HG03097 (cell line): ENCODE measurements at regions not wholly inside any gene's neighbourhood (a gene's known extent, or its start where the extent isn't known, plus 50 kb on each side); places are given as distances from the start of the nearest gene placed in this dataset.
"Not testable (repeated sequence)": the region's sequence is repeated elsewhere in the genome, so short reads cannot be mapped to it uniquely, and the experiment has no call there.

ENCODE experiments used
- ATAC-seq: cut with Tn5 transposase; IDR thresholded peaks from one replicate; pipeline ENCODE4 v1.9.1; 2021; ENCODE audit not compliant: unreplicated experiment, low FRiP score

DNA sequence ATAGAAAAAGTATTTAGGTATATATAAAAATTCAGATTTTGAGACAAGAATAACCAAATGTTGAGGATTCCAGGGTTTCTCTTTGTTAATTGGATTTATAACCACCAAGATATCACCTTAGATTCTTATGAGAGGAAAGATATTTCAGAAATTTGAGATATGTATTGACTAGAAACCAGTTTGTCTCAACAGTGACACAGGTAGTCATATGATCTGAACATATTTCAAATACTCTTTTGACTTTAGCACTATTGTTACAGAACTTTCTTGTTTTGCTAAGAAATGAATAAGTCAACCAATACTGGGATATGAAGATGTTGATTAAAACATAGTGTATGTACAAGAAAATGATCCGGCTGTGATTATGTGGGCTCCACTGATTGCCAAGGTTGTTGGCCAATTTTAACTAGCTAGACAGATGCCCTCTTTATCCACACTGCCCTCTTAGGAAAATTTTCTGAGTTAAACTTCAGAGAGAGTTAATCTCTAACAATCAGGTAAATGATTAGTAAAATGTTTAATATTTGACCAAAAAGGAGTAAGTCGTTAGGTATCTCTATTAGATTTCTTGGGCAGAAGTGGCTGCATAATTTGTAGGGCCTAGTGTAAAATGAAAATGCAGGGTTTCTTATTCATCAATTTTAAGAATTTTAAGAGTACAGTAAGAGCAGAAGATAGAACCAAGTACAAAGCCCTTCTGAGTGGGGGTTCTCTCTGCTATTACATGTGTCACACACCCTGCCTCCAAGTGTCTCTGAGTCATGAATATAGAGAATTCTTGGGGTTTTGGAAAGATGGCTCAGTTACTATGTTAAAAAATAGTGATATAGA, 376.0 kb downstream of the TFEC start:
- no peak for ATAC-seq

DNA sequence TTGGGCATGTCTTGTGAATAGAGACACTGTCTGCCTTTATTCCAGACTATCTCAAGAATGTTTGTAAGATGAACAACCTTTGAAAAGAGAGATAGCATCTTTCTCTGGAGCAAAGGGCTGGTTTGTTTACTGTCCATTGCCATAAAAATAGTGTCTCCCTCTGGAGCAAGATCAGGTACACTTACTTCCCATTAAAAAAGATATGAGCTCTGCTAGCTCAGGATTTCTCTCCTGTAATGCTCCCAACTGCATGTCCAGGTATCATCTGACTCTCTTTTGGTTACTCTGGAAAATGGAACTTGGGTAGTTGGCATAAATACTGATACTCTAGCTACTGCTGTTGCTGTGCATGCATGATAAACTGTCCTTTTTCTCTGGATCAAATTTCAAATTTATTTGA, 381.1 kb downstream of the TFEC start:
- no peak for ATAC-seq

DNA sequence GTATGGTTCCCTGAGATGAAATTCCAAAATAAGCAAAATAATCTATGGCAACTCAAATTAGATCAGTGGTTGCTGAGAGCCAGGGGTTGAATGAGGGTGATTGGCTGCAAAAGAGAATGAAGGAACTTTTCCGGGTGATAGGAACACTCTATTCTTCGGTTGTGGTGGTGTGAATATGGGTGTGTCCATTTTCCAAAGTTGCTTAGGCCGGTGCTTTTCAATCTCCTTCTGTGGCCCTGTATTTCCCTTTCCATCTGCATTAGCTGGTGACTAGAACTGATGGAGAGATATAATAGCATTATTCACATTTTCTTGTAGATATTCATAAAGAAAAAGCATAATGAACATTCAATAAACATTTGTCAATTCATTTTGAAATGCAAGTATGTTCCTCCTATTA, 382.9 kb downstream of the TFEC start:
- no peak for ATAC-seq

DNA sequence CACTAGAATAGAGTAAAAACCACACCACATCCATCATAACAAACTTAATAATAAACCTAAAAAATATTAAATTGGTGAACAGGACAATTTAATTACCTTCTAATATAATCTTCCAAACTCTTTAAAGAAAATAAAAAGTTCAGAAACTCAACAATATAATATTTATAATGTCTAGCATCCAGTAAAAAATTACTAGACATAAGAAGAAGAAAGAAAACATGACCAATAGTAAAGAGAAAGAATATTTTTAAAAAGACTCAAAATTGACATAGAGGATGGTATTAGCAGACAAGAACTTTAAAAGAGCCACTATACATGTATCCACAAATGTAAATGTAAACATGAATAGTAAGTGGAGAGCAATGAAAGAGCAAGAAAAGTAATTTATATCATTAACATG, 388.4 kb downstream of the TFEC start:
- ATAC-seq, result no peak

DNA sequence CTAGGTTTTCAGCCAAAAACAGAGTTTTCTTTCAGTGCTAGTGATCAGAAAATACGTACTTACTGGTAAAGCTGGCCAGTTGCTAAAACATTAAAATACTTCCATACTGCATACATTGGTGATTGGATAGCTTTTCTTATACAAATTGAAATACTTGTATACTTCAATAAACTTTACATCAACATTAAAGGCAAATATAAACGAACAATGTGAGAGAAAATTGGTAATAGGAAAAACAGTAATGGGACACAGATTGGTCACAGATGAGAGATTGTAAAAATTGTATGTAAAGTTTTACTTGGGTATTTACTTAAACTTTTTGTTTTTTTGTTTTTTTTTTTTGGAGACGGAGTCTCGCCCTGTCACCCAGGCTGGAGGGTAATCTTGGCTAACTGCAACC, 391.7 kb downstream of the TFEC start:
- no peak for ATAC-seq

DNA sequence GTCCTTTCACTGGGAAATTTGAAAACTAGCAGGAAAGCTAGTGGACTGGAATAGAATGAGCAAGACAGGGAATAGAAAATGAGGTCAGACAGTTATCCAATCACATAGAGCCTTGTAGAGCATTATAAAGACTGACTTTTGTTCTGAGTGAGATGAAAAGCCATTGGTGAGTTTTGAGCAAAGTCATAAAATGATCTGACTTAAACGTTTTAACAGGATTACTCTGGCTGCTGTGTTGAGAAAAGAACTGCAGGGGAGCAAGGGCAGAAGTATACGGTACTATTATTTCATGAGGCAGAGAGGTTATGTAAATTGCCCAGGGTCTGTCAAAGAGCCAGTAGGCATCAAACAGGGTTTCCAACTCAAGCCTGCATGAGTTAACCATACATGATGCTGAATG, 393.4 kb downstream of the TFEC start:
- ATAC-seq, result no peak

DNA sequence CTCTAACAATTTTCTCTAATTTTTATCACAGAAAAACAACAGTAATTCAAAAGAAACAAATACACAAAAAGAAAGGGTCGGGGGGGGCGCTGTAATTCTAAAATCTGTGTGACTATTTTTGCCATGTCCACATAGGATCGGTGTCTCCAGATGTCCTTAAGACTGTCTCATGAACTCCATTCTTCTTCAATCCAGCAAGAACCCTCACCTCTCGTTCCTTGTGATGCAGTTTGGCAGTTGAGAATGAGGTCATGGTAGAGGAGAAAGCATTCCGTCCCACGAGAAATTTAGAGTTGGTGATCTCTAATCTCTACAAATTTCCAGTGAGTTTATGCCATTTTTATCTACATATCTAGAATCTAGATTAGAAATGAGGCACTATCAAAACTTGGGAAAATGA, 394.7 kb downstream of the TFEC start:
- ATAC-seq, result no peak

DNA sequence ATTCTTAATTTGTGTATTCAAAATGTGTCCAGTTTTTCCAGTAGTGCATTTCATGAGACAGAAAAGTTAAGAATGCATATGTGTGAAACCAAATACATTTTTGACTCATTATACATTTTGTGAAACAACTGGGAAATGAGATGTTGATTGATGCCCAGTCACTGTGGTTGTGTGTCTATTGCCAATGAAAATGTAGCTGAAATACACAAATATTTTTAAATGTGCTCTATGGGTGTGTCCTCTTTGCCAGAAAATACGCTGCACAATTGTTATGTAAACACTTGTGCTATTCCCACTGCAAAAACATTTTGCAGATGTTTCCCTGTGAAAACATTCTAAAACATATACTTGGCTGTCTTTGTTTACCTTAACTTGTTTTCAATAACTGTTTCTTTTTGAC, 395.2 kb downstream of the TFEC start:
- no peak for ATAC-seq

DNA sequence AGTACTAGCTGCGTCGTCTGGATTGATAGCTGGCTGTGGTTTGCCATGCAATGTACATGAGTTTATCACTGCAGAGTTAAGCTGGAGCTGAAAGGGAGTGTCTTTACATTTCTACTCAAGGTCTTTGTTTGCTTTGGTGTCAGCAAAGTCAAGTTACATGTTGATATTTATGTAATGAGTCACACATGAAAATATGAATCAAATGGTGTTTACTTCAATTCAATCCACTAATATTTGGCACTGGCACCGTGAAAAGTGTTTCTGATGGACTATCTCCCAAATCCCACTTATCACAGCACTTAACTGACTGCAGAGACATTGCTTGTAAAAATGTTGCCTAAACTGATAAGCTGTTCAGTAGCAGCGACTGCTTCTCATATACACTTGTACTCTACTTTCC, 395.9 kb downstream of the TFEC start:
- ATAC-seq, result no peak

DNA sequence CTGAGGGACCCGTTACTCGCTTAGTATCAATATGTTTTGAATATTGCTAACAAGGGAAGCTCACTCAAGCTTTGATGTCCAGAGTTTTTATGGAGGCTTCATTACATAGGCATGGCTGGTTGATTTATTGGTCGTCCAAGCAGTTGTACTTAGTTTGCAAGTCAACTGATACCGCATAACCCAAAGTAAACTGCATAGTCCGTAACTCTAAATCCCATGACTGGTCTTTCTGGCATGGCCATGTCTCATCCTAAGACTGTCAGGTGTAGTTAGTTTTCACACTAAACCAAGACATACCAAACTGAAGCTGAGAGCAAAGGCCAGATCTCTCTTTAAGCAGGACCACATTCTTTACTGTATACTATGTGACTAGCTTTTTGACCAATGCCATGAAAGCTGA, 397.9 kb downstream of the TFEC start:
- no peak for ATAC-seq

DNA sequence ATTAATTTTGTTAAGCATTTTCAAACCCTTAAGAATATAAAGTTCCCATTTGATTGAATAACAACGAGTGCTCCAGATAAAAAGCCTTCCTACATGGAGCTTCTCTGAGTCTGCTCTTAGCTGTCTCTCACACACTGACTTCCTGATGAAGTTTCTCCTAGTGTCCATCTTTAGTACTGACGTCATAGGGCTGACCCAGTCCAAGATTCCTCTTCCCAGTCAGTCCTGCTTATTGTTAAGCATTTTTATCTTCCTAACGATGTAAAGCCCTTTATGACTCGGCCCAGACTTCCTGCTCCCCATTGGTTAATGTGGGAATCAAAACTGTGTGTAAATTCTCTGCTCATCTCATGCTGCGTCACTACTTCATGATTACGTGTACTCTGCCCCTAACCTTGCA, 398.8 kb downstream of the TFEC start:
- ATAC-seq, result no peak

DNA sequence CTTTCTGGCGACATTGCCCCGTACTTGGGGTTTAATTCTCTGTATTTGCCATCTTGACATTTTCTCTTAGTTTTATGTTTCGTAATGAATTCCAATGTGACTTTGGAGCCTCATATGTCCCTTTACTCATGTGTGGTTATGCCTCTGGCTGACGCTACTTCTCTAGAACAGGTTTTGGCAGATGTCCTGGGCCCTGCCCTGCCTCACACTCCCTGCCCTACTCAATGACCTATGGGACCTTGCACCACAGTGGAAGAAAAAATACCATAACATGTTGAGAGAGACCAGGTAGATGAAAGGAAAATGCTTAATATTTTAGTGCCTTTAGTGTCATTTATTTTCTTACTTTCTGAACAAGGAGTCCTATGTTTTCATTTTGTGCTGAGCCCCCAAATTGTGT, 400.5 kb downstream of the TFEC start:
- no peak for ATAC-seq

DNA sequence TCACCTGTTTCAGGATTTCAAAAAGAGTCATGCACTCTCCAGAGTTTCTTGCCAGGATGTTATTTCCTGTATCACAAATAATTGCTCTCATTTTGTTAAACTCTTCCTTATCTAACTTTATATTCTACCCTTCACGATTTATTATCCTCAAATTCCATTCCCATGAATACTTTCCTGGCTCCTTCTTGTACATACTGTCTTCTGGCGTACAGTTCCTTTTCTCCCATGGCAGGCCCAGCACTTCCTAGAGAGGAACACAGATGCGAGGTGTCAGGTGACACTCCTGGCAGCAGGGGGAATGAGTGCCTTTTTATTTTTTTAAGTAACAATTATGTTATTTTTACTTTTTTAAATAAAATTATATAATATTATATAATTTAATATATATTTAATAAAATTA, 411.9 kb downstream of the TFEC start:
- ATAC-seq, result no peak

DNA sequence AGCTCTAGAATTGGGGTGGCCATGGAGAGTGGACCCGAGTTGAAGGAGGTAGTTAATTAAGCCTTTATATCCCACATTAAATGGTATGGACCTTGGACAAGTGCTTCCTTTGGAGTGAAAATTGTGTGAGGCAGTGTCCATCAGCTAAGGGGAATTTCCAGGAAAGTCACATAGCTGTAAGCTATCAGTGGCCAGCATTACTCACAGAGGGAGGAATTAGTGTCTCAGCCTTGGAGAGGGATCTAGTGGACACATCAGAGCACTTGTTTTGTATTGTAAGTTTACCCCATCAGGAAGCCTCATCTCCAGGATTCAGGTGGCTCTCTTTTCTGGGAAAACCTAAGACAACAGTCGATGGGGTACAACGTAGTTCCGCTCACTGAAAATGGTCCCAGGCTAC, 416.7 kb downstream of the TFEC start:
- ATAC-seq, result no peak

DNA sequence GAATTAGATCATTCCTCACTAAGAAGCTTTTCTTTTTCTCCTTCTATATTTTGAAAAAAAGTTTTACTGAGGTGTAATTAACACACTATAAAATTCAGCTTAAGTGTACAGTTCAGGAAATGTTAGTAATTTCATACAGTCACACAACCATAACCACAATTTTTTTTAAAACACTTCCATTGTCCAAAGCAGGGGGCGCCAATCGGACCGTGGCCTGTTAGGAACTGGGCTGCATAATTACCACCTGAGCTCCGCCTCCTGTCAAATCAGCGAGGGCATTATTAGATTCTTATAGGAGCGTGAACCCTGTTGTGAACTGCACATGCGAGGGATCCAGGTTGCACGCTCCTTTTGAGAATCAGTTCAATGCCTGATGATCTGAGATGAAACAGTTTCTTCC, 427.1 kb downstream of the TFEC start:
- ATAC-seq, result no peak

DNA sequence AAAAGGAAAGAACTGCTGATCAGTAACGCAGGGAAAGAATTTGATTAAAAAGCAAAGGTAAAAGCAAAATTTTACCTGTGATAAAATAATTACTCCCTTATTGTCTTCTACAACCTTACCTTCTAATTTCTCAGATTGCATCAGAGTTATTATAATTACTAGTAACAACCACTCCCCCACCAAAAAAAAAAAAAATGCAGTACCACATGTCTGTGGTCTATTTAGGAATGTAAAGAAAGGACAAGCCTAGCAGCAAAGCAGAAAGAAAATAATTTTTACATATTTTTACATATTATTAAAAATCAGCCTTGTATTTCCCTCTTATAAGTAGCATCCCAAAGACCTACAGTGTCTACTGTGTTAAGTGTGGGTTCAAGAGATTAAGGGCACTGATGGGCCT, 430.4 kb downstream of the TFEC start:
- ATAC-seq, result no peak

DNA sequence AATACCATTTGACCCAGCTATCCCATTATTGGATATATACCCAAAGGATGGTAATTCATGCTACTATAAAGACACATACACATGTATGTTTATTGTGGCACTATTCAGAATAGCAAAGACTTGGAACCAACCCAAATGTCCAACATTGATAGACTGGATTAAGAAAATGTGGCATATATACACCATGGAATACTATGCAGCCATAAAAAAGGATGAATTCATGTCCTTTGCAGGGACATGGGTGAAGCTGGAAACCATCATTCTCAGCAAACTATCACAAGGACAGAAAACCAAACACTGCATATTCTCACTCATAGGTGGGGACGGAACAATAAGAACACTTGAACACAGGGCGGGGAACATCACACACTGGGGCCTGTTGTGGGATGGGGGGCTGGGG, 431.4 kb downstream of the TFEC start:
- ATAC-seq, result not testable (repeated sequence)

DNA sequence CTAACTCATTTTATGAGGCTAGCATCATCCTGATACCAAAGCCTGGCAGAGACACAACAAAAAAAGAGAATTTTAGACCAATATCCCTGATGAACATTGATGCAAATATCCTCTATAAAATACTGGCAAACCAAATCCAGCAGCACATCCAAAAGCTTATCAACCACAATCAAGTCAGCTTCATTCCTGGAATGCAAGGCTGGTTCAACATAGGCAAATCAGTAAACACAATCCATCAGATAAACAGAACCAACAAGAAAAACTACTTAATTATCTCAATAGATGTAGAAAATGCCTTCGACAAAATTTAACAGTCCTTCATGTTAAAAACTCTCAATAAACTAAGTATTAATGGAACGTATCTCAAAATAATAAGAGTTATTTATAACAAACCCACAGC, 433.3 kb downstream of the TFEC start:
- ATAC-seq, result not testable (repeated sequence)

DNA sequence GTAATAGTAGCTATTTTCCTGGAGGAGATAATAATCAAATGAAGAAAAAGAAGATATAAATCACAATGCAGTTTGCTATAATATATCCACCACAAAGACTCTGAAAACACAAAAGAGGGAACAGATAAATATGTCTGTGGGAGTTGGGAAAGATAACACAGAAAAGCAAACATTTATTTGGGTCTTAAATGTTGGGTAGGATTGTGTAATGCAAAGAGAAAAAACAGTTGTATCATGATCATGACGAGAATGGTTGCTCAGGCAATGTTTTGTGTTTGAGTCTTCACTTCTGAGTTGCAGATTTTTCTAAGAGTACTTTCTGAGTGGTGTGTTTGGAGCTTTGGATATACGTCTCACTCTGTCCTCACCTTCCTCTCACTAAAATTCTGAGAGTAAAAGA, 437.5 kb downstream of the TFEC start:
- no peak for ATAC-seq

DNA sequence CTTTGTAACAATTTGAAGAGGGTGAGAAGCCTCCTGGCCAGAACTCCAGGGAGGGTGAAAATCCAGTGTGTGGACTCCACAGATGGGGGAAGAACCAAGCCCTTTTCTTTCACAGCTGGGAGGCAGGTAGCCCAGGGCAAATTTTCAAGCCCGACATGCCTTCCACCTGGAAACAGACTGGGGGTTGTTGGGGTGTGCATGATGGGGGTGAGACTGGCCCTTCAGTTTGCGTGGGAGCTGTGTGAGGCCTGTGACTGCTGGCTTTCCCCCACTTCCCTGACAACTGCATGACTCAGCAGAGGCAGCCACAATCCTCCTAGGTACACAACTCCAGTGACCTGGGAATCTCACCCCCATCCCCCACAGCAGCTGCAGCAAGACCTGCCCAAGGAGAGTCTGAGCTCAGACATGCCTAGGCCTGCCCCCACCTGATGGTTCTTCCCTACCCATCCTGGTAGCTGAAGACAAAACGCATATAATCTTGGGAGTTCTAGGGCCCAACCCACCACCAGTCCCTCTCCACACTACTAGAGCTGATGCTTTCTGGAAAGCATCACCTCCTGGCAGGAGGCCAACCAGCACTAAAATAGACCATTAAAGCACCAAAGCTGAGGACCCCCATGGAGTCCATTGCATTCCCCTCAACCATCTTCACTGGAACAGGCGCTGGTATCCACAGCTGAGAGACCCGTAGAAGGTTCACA, 445.4 kb downstream of the TFEC start:
- ATAC-seq, result no peak

DNA sequence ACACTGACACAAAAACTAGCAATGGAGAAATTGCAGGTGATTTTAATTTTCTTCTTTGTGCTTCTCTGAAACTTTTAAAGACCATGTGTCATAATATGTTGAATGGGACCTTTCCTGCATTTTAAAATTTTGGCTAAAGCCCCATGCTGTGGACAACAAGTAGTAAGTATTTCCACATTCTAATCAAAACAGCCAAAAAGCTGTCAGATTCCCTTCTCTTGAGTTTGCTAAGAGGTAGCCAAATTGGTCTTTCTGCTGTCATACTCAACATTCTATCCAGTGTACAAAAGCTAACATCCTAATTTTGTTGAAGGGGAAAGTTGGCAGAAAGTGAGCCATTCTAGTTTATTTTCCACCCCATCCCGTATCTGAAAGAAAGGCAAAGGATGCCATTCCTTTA, 447.6 kb downstream of the TFEC start:
- ATAC-seq, result no peak

DNA sequence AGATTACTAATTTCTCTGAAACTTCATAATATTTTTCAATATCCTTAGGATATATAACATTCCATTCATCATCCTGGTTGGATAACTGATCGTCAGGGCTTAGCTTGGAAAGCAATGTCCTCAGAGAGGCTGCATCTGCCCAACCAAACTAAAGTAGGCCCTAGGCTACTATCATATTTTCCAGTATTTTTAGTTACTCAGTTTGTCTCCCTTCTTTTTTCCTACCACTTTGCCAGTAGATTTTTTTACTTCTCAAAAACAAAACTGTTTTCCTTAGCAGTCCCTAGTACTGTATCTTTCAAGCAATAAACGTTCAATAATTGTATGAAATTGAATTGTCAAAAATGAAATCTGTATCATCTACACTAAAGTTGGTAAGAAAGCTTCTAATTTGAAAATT, 452.0 kb downstream of the TFEC start:
- ATAC-seq, result no peak
